SK-N-SH (cell line): ENCODE measurements at regions not wholly inside any gene's neighbourhood (a gene's known extent, or its start where the extent isn't known, plus 50 kb on each side); places are given as distances from the start of the nearest gene placed in this dataset.

Experiments used
- CTCF ChIA-PET: fragments of 300-600, 350-600 bp; formaldehyde crosslinking; extraction: SDS; loops from one replicate; lab custom pipeline; 2021; lab: Yijun Ruan, JAX
- POLR2A ChIA-PET: fragments of 350-600 bp; sonication (Branson Sonifier 250); formaldehyde crosslinking; extraction: SDS; loops from one replicate; lab custom pipeline; 2020; ENCODE audit warnings: antibody characterized with exemption, inconsistent platforms; lab: Yijun Ruan, JAX
- DNase-seq: peaks from one replicate; pipeline ENCODE4 v3.0.0; 2012
- H2AFZ ChIP-seq: fragments of 200-600 bp; sonication (generic); 2 replicates; pipeline ENCODE4 v1.8.1; 2016; ENCODE audit warnings: antibody characterized with exemption, mild to moderate bottlenecking, low read depth
- H3F3A ChIP-seq: fragments of 200-600 bp; sonication (generic); replicated peaks from 2 replicates; pipeline ENCODE3; 2016; ENCODE audit warnings: antibody characterized with exemption, mild to moderate bottlenecking; ENCODE audit not compliant: insufficient read depth
- H3K27ac ChIP-seq, 2 experiments: fragments of 200-500 bp in 1 of 2; fragments of 200-600 bp in 1 of 2; sonication (Bioruptor generic) in 1 of 2; sonication (generic), shearing (Covaris generic) in 1 of 2; 2 replicates each; pipeline versions ENCODE4 v1.5.1 to v1.6.1; 2014 to 2016; ENCODE audit warnings: low read depth in 2 of 2, inconsistent platforms in 1 of 2, low read length in 1 of 2, mild to moderate bottlenecking in 1 of 2, mixed read lengths in 1 of 2
- H3K27me3 ChIP-seq: fragments of 200-600 bp; sonication (generic), shearing (Covaris generic); 2 replicates; pipeline ENCODE4 v1.6.1; 2016; ENCODE audit warnings: mixed run types; ENCODE audit not compliant: insufficient read depth
- H3K36me3 ChIP-seq, 2 experiments: fragments of 200-500 bp in 1 of 2; fragments of 200-600 bp in 1 of 2; sonication (Bioruptor generic) in 1 of 2; sonication (generic) in 1 of 2; replicated peaks in 1 of 2; 2 replicates each; pipeline versions ENCODE3 to v1.5.1; 2014 to 2016; ENCODE audit warnings: low read length in 1 of 2, mild to moderate bottlenecking in 1 of 2; ENCODE audit not compliant: insufficient read depth in 2 of 2, control insufficient read depth in 1 of 2
- H3K4me1 ChIP-seq, 2 experiments: fragments of 200-500 bp in 1 of 2; fragments of 200-600 bp in 1 of 2; sonication (Bioruptor generic) in 1 of 2; sonication (generic), shearing (Covaris generic) in 1 of 2; 2 replicates each; pipeline versions ENCODE4 v1.5.1 to v1.6.1; 2014 to 2016; ENCODE audit warnings: low read depth in 1 of 2, low read length in 1 of 2, mixed run types in 1 of 2; ENCODE audit not compliant: insufficient read depth in 2 of 2, control insufficient read depth in 1 of 2
- H3K4me2 ChIP-seq: fragments of 200-600 bp; sonication (generic), shearing (Covaris generic); 2 replicates; pipeline ENCODE4 v1.6.1; 2017; ENCODE audit warnings: mixed run types
- H3K4me3 ChIP-seq, 2 experiments: fragments of 200-500 bp in 1 of 2; fragments of 200-600 bp in 1 of 2; sonication (Bioruptor generic) in 1 of 2; sonication (generic), shearing (Covaris generic) in 1 of 2; 2 replicates each; pipeline versions ENCODE4 v1.5.1 to v1.8.1; 2014 to 2016; ENCODE audit warnings: low read depth in 2 of 2, inconsistent platforms in 1 of 2, low read length in 1 of 2, mild to moderate bottlenecking in 1 of 2, mixed read lengths in 1 of 2, moderate library complexity in 1 of 2
- H3K79me2 ChIP-seq: fragments of 200-600 bp; sonication (generic); 2 replicates; pipeline ENCODE4 v1.8.1; 2017; ENCODE audit warnings: mild to moderate bottlenecking; ENCODE audit not compliant: insufficient read depth
- H3K9ac ChIP-seq: fragments of 200-600 bp; sonication (generic); 2 replicates; pipeline ENCODE4 v1.6.1; 2017; ENCODE audit warnings: mixed run types
- H3K9me2 ChIP-seq: fragments of 200-600 bp; sonication (generic); 2 replicates; pipeline ENCODE4 v1.6.1; 2017; ENCODE audit warnings: mixed run types
- H3K9me3 ChIP-seq: fragments of 200-600 bp; sonication (generic); 2 replicates; pipeline ENCODE4 v1.6.1; 2017; ENCODE audit warnings: mixed run types, mild to moderate bottlenecking, moderate library complexity
- H4K20me1 ChIP-seq: fragments of 200-600 bp; sonication (generic); 2 replicates; pipeline ENCODE4 v1.6.1; 2017; ENCODE audit warnings: mild to moderate bottlenecking, mixed run types; ENCODE audit not compliant: insufficient read depth
- CHD2 ChIP-seq: fragments of 150-350 bp; IDR thresholded peaks from 2 replicates; pipeline ENCODE4 v1.6.1; 2018; ENCODE audit warnings: low read length; ENCODE audit not compliant: partially characterized antibody
- ELF1 ChIP-seq: IDR thresholded peaks from 2 replicates; pipeline ENCODE4 v1.4.0; 2012
- EP300 ChIP-seq, 2 experiments: IDR thresholded peaks; 2 replicates each; pipeline versions ENCODE4 v1.4.0 to v1.6.1; 2012; ENCODE audit warnings: borderline replicate concordance in 1 of 2, low read depth in 1 of 2, low read length in 1 of 2
- EZH2phosphoT487 ChIP-seq: fragments of 200-600 bp; sonication (generic); IDR thresholded peaks from 2 replicates; pipeline ENCODE4 v1.6.1; 2017; ENCODE audit warnings: low read depth, mixed run types, mild to moderate bottlenecking, antibody characterized with exemption, moderate library complexity, borderline replicate concordance
- FOSL2 ChIP-seq: IDR thresholded peaks from 2 replicates; pipeline ENCODE4 v1.4.0; 2012; ENCODE audit warnings: low read depth, mild to moderate bottlenecking, moderate library complexity, borderline replicate concordance
- FOXJ3 ChIP-seq: sonication (generic); formaldehyde crosslinking; IDR thresholded peaks from 2 replicates; pipeline ENCODE4 v1.5.1; 2020; ENCODE audit warnings: mild to moderate bottlenecking, missing genetic modification reagents
- GABPA ChIP-seq: IDR thresholded peaks from 2 replicates; pipeline ENCODE4 v1.4.0; 2012; ENCODE audit warnings: low read depth, mild to moderate bottlenecking
- NRF1 ChIP-seq: IDR thresholded peaks from 2 replicates; pipeline ENCODE4 v1.6.1; 2012; ENCODE audit warnings: low read depth, mild to moderate bottlenecking, low read length
- POLR2AphosphoS5 ChIP-seq: IDR thresholded peaks from 2 replicates; pipeline ENCODE4 v1.6.1; 2012; ENCODE audit warnings: low read depth, low read length
- RAD21 ChIP-seq: IDR thresholded peaks from 2 replicates; pipeline ENCODE4 v1.6.1; 2012; ENCODE audit warnings: mild to moderate bottlenecking, low read length
- RCOR1 ChIP-seq: fragments of 150-350 bp; IDR thresholded peaks from 2 replicates; pipeline ENCODE4 v1.6.1; 2017; ENCODE audit warnings: antibody characterized with exemption, low read length
- RFX5 ChIP-seq: IDR thresholded peaks from 2 replicates; pipeline ENCODE4 v1.6.1; 2012; ENCODE audit warnings: mild to moderate bottlenecking, improper control_type of control experiment, low read length
- SIN3A ChIP-seq: IDR thresholded peaks from 2 replicates; pipeline ENCODE4 v1.6.1; 2012; ENCODE audit warnings: low read depth, mild to moderate bottlenecking, low read length, moderate library complexity, borderline replicate concordance
- SMC3 ChIP-seq: IDR thresholded peaks from 2 replicates; pipeline ENCODE4 v1.6.1; 2012; ENCODE audit warnings: low read depth, low read length, improper control_type of control experiment
- TCF12 ChIP-seq: IDR thresholded peaks from 2 replicates; pipeline ENCODE4 v1.4.0; 2012
- TEAD4 ChIP-seq: IDR thresholded peaks from 2 replicates; pipeline ENCODE4 v1.4.0; 2012; ENCODE audit warnings: mild to moderate bottlenecking, borderline replicate concordance; ENCODE audit not compliant: insufficient read depth
- YY1 ChIP-seq: IDR thresholded peaks from 2 replicates; pipeline ENCODE4 v1.4.0; 2012; ENCODE audit warnings: low read depth, mild to moderate bottlenecking
- WGBS: methylation state at CpG from one replicate; pipeline ENCODE4 v1.1.6; 2017; ENCODE audit warnings: low lambda C conversion rate; 5-methylcytosine and 5-hydroxymethylcytosine counted together
- TF ChIP-seq, protein P1 (sequence below): fragments of 150-350 bp; IDR thresholded peaks from 2 replicates; pipeline ENCODE4 v1.6.1; 2017; ENCODE audit warnings: antibody characterized with exemption, low read length, low read depth, borderline replicate concordance
- TF ChIP-seq, protein P2 (sequence below): IDR thresholded peaks from 2 replicates; pipeline ENCODE4 v1.4.0; 2012; ENCODE audit warnings: low read depth, borderline replicate concordance
- TF ChIP-seq, protein P3 (sequence below): fragments of 150-350 bp; IDR thresholded peaks from 2 replicates; pipeline ENCODE4 v1.6.1; 2016; ENCODE audit warnings: mild to moderate bottlenecking, low read depth, low read length
- TF ChIP-seq, protein P4 (sequence below): fragments of 200-600 bp; sonication (generic); IDR thresholded peaks from 2 replicates; pipeline ENCODE4 v1.6.1; 2017; ENCODE audit warnings: antibody characterized with exemption, mild to moderate bottlenecking, moderate library complexity

DNA sequence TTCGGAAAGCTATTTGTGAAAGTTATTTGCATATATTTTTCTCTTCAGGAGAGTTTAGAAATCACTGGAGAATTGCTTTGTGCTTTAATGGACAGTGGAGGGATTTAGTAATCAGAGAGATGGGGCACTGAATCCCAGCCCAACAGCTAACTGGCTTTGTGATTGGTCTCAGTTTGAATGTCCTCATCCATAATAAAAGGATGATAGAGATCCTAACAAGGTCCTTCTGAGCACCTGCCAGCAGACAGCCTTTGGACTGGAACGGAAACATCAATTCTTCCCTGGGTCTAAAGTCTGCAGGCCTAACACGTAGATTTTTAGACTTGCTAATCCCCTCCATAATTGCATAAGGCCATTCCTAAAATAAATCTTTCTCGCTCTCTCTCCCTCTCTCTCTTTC lies 112.0 kb upstream of the ADAMTS5 start:
- CTCF ChIA-PET, result no interaction called here
- POLR2A ChIA-PET, result no interaction called here

DNA sequence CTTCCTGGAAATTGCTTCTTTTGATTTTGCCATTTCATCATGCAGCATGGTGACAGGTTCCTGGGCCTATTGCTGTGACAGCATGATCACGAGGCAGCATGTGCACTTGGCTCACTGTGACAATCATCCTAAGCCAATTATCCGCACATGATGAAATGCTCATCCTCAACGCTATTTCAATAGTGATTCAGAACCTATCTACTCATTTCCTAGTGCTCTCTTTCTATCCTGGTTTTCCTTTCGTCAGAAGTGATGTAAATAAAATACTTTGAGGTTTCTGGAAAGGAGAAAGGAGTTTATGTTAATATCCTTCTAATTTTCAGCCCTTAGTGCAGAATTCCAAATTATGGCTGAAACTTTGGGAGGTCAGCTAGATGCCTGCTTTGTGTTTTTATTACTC lies 110.6 kb upstream of the ADAMTS5 start:
- POLR2A ChIA-PET, result no interaction called here
- TF ChIP-seq NRF1 (no peak), ELF1 (no peak), CHD2 (no peak), SIN3A (no peak), EP300 (IDR thresholded peaks at IDR 0.05; ENCODE audit: borderline replicate concordance in 1 of 2, low read depth in 1 of 2, low read length in 1 of 2) (no peak), TCF12 (no peak), POLR2AphosphoS5 (no peak), RFX5 (no peak), GABPA (no peak), RAD21 (no peak), SMC3 (no peak)
- TF ChIP-seq, protein P1, sequence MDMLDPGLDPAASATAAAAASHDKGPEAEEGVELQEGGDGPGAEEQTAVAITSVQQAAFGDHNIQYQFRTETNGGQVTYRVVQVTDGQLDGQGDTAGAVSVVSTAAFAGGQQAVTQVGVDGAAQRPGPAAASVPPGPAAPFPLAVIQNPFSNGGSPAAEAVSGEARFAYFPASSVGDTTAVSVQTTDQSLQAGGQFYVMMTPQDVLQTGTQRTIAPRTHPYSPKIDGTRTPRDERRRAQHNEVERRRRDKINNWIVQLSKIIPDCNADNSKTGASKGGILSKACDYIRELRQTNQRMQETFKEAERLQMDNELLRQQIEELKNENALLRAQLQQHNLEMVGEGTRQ, result no peak

More for the DNA sequence above, 112.0 kb upstream of the ADAMTS5 start:
- TF ChIP-seq CHD2 (no peak), RCOR1 (no peak), GABPA (no peak), TCF12 (no peak), EZH2phosphoT487 (no peak), FOSL2 (no peak), FOXJ3 (CRISPR knock-in tag) (no peak), TEAD4 (no peak), NRF1 (no peak), RAD21 (no peak), YY1 (no peak)
- TF ChIP-seq, protein P2, sequence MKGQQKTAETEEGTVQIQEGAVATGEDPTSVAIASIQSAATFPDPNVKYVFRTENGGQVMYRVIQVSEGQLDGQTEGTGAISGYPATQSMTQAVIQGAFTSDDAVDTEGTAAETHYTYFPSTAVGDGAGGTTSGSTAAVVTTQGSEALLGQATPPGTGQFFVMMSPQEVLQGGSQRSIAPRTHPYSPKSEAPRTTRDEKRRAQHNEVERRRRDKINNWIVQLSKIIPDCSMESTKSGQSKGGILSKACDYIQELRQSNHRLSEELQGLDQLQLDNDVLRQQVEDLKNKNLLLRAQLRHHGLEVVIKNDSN, result no peak
- TF ChIP-seq, protein P1, result no peak
- TF ChIP-seq, protein P3, sequence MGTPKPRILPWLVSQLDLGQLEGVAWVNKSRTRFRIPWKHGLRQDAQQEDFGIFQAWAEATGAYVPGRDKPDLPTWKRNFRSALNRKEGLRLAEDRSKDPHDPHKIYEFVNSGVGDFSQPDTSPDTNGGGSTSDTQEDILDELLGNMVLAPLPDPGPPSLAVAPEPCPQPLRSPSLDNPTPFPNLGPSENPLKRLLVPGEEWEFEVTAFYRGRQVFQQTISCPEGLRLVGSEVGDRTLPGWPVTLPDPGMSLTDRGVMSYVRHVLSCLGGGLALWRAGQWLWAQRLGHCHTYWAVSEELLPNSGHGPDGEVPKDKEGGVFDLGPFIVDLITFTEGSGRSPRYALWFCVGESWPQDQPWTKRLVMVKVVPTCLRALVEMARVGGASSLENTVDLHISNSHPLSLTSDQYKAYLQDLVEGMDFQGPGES, result no peak
- TF ChIP-seq, protein P4, sequence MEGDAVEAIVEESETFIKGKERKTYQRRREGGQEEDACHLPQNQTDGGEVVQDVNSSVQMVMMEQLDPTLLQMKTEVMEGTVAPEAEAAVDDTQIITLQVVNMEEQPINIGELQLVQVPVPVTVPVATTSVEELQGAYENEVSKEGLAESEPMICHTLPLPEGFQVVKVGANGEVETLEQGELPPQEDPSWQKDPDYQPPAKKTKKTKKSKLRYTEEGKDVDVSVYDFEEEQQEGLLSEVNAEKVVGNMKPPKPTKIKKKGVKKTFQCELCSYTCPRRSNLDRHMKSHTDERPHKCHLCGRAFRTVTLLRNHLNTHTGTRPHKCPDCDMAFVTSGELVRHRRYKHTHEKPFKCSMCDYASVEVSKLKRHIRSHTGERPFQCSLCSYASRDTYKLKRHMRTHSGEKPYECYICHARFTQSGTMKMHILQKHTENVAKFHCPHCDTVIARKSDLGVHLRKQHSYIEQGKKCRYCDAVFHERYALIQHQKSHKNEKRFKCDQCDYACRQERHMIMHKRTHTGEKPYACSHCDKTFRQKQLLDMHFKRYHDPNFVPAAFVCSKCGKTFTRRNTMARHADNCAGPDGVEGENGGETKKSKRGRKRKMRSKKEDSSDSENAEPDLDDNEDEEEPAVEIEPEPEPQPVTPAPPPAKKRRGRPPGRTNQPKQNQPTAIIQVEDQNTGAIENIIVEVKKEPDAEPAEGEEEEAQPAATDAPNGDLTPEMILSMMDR, result no peak
- Histone ChIP-seq H3K36me3 (no peaks in the 10 kb centered on the region), H3F3A (no peaks in the 10 kb centered on the region), H2AFZ (no peak overlapping the region), H3K27ac (no peak overlapping the region), H3K79me2 (no peaks in the 10 kb centered on the region), H3K27me3 (no peaks in the 10 kb centered on the region), H3K9me3 (no peaks in the 10 kb centered on the region), H3K4me3 (no peak overlapping the region), H3K4me1 (no peaks in the 10 kb centered on the region), H3K4me2 (no peak overlapping the region), H3K9me2 (no peaks in the 10 kb centered on the region), H3K9ac (no peak overlapping the region), H4K20me1 (no peaks in the 10 kb centered on the region)
- DNase-seq, result no peak
- WGBS, result 86% methylated on average over 4 of the region's 4 CpGs

More for the DNA sequence above, 110.6 kb upstream of the ADAMTS5 start:
- Histone ChIP-seq H2AFZ (no peak overlapping the region), H3K36me3 (no peaks in the 10 kb centered on the region), H3K27me3 (no peaks in the 10 kb centered on the region), H3K9me3 (no peaks in the 10 kb centered on the region), H3K79me2 (no peaks in the 10 kb centered on the region), H4K20me1 (no peaks in the 10 kb centered on the region), H3F3A (no peaks in the 10 kb centered on the region), H3K9ac (no peak overlapping the region), H3K9me2 (no peaks in the 10 kb centered on the region), H3K4me1 (no peaks in the 10 kb centered on the region), H3K4me2 (no peak overlapping the region), H3K4me3 (no peak overlapping the region), H3K27ac (no peak overlapping the region)
- CTCF ChIA-PET, result no interaction called here
- no peak for DNase-seq
- WGBS, result 76% methylated on average over 4 of the region's 4 CpGs
